Heart left ventricle (tissue), 13 donors: ENCODE measurements at regions not wholly inside any gene's neighbourhood (a gene's known extent, or its start where the extent isn't known, plus 50 kb on each side); places are given as distances from the start of the nearest gene placed in this dataset.

Source experiments
- CTCF ChIP-seq, 12 donors: fragments of 200-600 bp; sonication (generic) in 4 of 12; IDR thresholded peaks; one replicate each; pipeline versions ENCODE4 v1.5.0 to v1.8.0; 2018 to 2022; ENCODE audit warnings: antibody characterized with exemption in 12 of 12, mild to moderate bottlenecking in 5 of 12
- POLR2A ChIP-seq, 2 donors: fragments of 450-650 bp; IDR thresholded peaks; one replicate each; pipeline ENCODE4 v1.6.1; 2017; ENCODE audit warnings: antibody characterized with exemption in 2 of 2, mild to moderate bottlenecking in 2 of 2, moderate library complexity in 2 of 2
- donor health status: ischemic (EF 13 %, LVEDD 7.1; RV severe dilation, severe dysfunction).
- donor health status: DM: no; HTN: yes; CAD: no.
- donor health status: DM: no; HTN: no; CAD: no.
- donor health status: ischemic (EF 25% LVEDD 6.9; RV normal size, moderate dysfunction).
- donor health status: ischemic (EF 25% LVEDD 5.7; RV mildly dilated, moderate dysfunction).
- donor health status: ischemic (EF 35%, LVEDD 5.7; RV mildly dilated, moderate dysfunction).
- donor health status: nonischemic (EF 11% LVEDD 7.7; RV severe dilation, severe dysfunction).
- donor health status: DM: yes; HTN: yes; CAD: no.
- donor health status: PGD.
- donor health status: ischemic (EF 29% LVEDD 5.4; RV normal size, mild dysfunction).
- donor health status: nonischemic (EF 23%, LVEDD 6.1; RV moderate dilation, normal function).

GRCh38 chr14:30450631-30451545, 108.1 kb upstream of the G2E3 start:
- TF ChIP-seq CTCF (IDR thresholded peaks at IDR 0.05): no peak
- no peak for TF ChIP-seq POLR2A (IDR thresholded peaks at IDR 0.05)
